ENCODE measurements at regions not wholly inside any gene's neighbourhood (a gene's known extent, or its start where the extent isn't known, plus 50 kb on each side); places are given as distances from the start of the nearest gene placed in this dataset.

GRCh38 chr1:56382929-56383328 is 196.4 kb downstream of the PLPP3 start:
- no peak overlapping the region for H2AFZ ChIP-seq (ENCODE audit: low read length)
- H4K20me1 ChIP-seq (ENCODE audit: insufficient read depth, low read length): no peaks in the 10 kb centered on the region
- H3K4me1 ChIP-seq (ENCODE audit: insufficient read depth, low read length): peaks cover 24% of the 10 kb centered on the region
- no peaks in the 10 kb centered on the region for H3K79me2 ChIP-seq (ENCODE audit: insufficient read depth, low read length)
- intact Hi-C loops (cut with micrococcal nuclease; ENCODE audit: unreplicated experiment) (no loop called here), in situ Hi-C loops (cut with HindIII; ENCODE audit: extremely low pct_ligation_motif_present, low pct_unique_long_range_greater_than_20kb) (no loop called here)
- no TSS peak for BruUV-seq (replicated peaks)
- no peak overlapping the region for H3K4me2 ChIP-seq (ENCODE audit: low read depth, low read length)
- ChIA-PET POLR2A (no interaction called here), CTCF (ENCODE audit: low intra/inter-chr PET ratio, low total read pairs) (no interaction called here)
- H3K27ac ChIP-seq (ENCODE audit: extremely low read length, insufficient read depth, low read length): no peak overlapping the region
- H3K4me3 ChIP-seq (replicated peaks in 1 of 3; ENCODE audit: insufficient read depth in 1 of 3, low read depth in 2 of 3, low read length in 3 of 3): no peak overlapping the region
- FAIRE-seq (no peak), DNase-seq (ENCODE audit: low spot score) (no peak), ATAC-seq (no peak)
- H3K36me3 ChIP-seq (replicated peaks in 1 of 2; ENCODE audit: control insufficient read depth in 1 of 2, insufficient read depth in 2 of 2, low read length in 2 of 2): no peaks in the 10 kb centered on the region
- 84% methylated on average over 5 of the region's 5 CpGs for WGBS (ENCODE audit: low lambda C conversion rate)
- no peaks in the 10 kb centered on the region for H3K27me3 ChIP-seq (ENCODE audit: control insufficient read depth in 1 of 2, insufficient read depth in 2 of 2, low read length in 2 of 2)
- no peak overlapping the region for H3K9ac ChIP-seq (ENCODE audit: insufficient read depth, low read depth, low read length)
- TF ChIP-seq ZFP91 (CRISPR knock-in tag; IDR thresholded peaks at IDR 0.05; ENCODE audit: borderline replicate concordance): no peak
- TF ChIP-seq IKZF4 (CRISPR knock-in tag; IDR thresholded peaks at IDR 0.05; ENCODE audit: borderline replicate concordance, low read depth, not compliant biosample characterization): no peak
- no peak for TF ChIP-seq YEATS4 (CRISPR knock-in tag; IDR thresholded peaks at IDR 0.05; ENCODE audit: borderline replicate concordance)
- TF ChIP-seq TEAD3 (CRISPR knock-in tag; optimal IDR thresholded peaks at IDR 0.05; ENCODE audit: borderline replicate concordance): no peak
- no peak for TF ChIP-seq HNRNPK (IDR thresholded peaks at IDR 0.05; ENCODE audit: low read depth, low read length, poor library complexity, severe bottlenecking)
- TF ChIP-seq TSC22D2 (CRISPR knock-in tag; IDR thresholded peaks at IDR 0.05; ENCODE audit: borderline replicate concordance): no peak
- TF ChIP-seq GATAD1 (CRISPR knock-in tag; IDR thresholded peaks at IDR 0.05): no peak
- no peak for TF ChIP-seq MZF1 (CRISPR knock-in tag; IDR thresholded peaks at IDR 0.05; ENCODE audit: borderline replicate concordance)
- no peak for TF ChIP-seq EHMT2 (IDR thresholded peaks at IDR 0.05; ENCODE audit: borderline replicate concordance, low read depth, low read length)
- H3K9me3 ChIP-seq (ENCODE audit: low read length): no peaks in the 10 kb centered on the region
